SU-DHL-6 (cell line): ENCODE measurements at regions not wholly inside any gene's neighbourhood (a gene's known extent, or its start where the extent isn't known, plus 50 kb on each side); places are given as distances from the start of the nearest gene placed in this dataset.

Experiments
- EZH2phosphoT487 ChIP-seq: fragments of 200-600 bp; sonication (generic), shearing (Covaris generic); conservative IDR thresholded peaks from 2 replicates; pipeline ENCODE4 v1.6.1; 2018; ENCODE audit warnings: mild to moderate bottlenecking, antibody characterized with exemption, low read length, moderate library complexity, mixed read lengths
- TF ChIP-seq, protein P1 (sequence below): fragments of 200-600 bp; sonication (generic); IDR thresholded peaks from one replicate; pipeline ENCODE4 v1.5.1; 2017; ENCODE audit warnings: antibody characterized with exemption, mild to moderate bottlenecking, low read length, moderate library complexity; ENCODE audit not compliant: insufficient read depth, poor library complexity, severe bottlenecking

DNA sequence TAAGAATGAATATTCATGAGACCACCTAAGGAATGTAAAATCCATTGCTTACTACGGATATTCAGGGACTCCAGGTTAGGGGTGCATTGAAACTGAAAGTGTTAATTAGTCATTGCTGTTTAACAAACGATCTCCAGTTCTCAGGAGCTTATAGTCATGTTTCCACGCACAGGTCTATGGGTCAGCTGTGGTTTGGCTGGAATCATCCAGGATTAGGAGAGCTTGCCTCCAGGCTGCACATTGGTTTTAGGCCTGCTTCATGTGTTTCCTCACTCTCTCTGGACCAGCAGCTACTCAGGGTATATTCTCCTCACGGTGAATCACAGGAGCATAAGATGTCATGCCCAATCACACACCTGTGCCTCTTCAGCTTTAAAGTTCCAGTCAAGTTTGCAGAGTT lies 98.9 kb downstream of the ATXN3L start:
- TF ChIP-seq, protein P1, sequence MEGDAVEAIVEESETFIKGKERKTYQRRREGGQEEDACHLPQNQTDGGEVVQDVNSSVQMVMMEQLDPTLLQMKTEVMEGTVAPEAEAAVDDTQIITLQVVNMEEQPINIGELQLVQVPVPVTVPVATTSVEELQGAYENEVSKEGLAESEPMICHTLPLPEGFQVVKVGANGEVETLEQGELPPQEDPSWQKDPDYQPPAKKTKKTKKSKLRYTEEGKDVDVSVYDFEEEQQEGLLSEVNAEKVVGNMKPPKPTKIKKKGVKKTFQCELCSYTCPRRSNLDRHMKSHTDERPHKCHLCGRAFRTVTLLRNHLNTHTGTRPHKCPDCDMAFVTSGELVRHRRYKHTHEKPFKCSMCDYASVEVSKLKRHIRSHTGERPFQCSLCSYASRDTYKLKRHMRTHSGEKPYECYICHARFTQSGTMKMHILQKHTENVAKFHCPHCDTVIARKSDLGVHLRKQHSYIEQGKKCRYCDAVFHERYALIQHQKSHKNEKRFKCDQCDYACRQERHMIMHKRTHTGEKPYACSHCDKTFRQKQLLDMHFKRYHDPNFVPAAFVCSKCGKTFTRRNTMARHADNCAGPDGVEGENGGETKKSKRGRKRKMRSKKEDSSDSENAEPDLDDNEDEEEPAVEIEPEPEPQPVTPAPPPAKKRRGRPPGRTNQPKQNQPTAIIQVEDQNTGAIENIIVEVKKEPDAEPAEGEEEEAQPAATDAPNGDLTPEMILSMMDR = no peak
- TF ChIP-seq EZH2phosphoT487 = no peak
